Dedifferentiated amniotic fluid mesenchymal stem cell (primary cell): ENCODE measurements at regions not wholly inside any gene's neighbourhood (a gene's known extent, or its start where the extent isn't known, plus 50 kb on each side); places are given as distances from the start of the nearest gene placed in this dataset.
"Not testable (repeated sequence)": the region's sequence is repeated elsewhere in the genome, so short reads cannot be mapped to it uniquely, and the experiment has no call there.

Source experiments
- DNase-seq: peaks from one replicate; pipeline ENCODE4 v3.0.0-alpha.2; 2016; ENCODE audit errors: extremely low spot score

- DNase-seq: no peak
These were observed 1579.4 kb upstream of the LRRTM3 start for GRCh38 chr10:65346466-65346865.

GRCh38 chr10:65348637-65349036 lies 1577.2 kb upstream of the LRRTM3 start:
- no peak for DNase-seq

- DNase-seq: no peak
These were observed 1575.2 kb upstream of the LRRTM3 start for GRCh38 chr10:65350611-65351010.

GRCh38 chr10:65355141-65355680 lies 1570.6 kb upstream of the LRRTM3 start:
- DNase-seq: no peak

GRCh38 chr10:65358565-65358964 lies 1567.3 kb upstream of the LRRTM3 start:
- DNase-seq: no peak

- DNase-seq: no peak
These were observed 1565.3 kb upstream of the LRRTM3 start for GRCh38 chr10:65360497-65360896.

GRCh38 chr10:65365878-65366277 lies 1560.0 kb upstream of the LRRTM3 start:
- no peak for DNase-seq

GRCh38 chr10:65367706-65368105 lies 1558.1 kb upstream of the LRRTM3 start:
- DNase-seq: no peak

- DNase-seq: no peak
These were observed 1550.3 kb upstream of the LRRTM3 start for GRCh38 chr10:65375528-65375927.

GRCh38 chr10:65377687-65378086 lies 1548.1 kb upstream of the LRRTM3 start:
- no peak for DNase-seq

GRCh38 chr10:65394502-65395297 lies 1531.1 kb upstream of the LRRTM3 start:
- no peak for DNase-seq

- no peak for DNase-seq
These were observed 1530.2 kb upstream of the LRRTM3 start for GRCh38 chr10:65395631-65396030.

- DNase-seq: no peak
These were observed 1528.8 kb upstream of the LRRTM3 start for GRCh38 chr10:65396997-65397396.

- no peak for DNase-seq
These were observed 1517.4 kb upstream of the LRRTM3 start for GRCh38 chr10:65408401-65408800.

- no peak for DNase-seq
These were observed 1512.8 kb upstream of the LRRTM3 start for GRCh38 chr10:65413001-65413400.

- DNase-seq: no peak
These were observed 1510.5 kb upstream of the LRRTM3 start for GRCh38 chr10:65415318-65415717.

- DNase-seq: no peak
These were observed 1509.7 kb upstream of the LRRTM3 start for GRCh38 chr10:65416094-65416493.

- DNase-seq: no peak
These were observed 1506.2 kb upstream of the LRRTM3 start for GRCh38 chr10:65419629-65420028.

GRCh38 chr10:65423043-65423442 lies 1502.8 kb upstream of the LRRTM3 start:
- DNase-seq: no peak

GRCh38 chr10:65429381-65429780 lies 1496.5 kb upstream of the LRRTM3 start:
- not testable (repeated sequence) for DNase-seq

- DNase-seq: no peak
These were observed 1494.9 kb upstream of the LRRTM3 start for GRCh38 chr10:65430979-65431378.

- DNase-seq: no peak
These were observed 1454.8 kb upstream of the LRRTM3 start for GRCh38 chr10:65470986-65471385.

GRCh38 chr10:65482848-65483247 lies 1443.0 kb upstream of the LRRTM3 start:
- no peak for DNase-seq

GRCh38 chr10:65491799-65492198 lies 1434.0 kb upstream of the LRRTM3 start:
- DNase-seq: no peak
